Erythroblast (primary cell): ENCODE measurements at regions not wholly inside any gene's neighbourhood (a gene's known extent, or its start where the extent isn't known, plus 50 kb on each side); places are given as distances from the start of the nearest gene placed in this dataset.

ENCODE experiments used
- GATA1 ChIP-seq: IDR thresholded peaks from 2 replicates; pipeline ENCODE4 v1.6.1; 2011; ENCODE audit warnings: low read depth, mild to moderate bottlenecking, control low read depth, low read length, moderate library complexity
- POLR2A ChIP-seq: IDR thresholded peaks from 2 replicates; pipeline ENCODE4 v1.6.1; 2011; ENCODE audit warnings: mild to moderate bottlenecking, low read length

- no peak for TF ChIP-seq POLR2A
- TF ChIP-seq GATA1: no peak
Measured at GRCh38 chr5:128825826-128826225, 139.5 kb upstream of the SLC27A6 start.
